Anterior cingulate cortex (tissue), 58 donors: ENCODE measurements at regions not wholly inside any gene's neighbourhood (a gene's known extent, or its start where the extent isn't known, plus 50 kb on each side); places are given as distances from the start of the nearest gene placed in this dataset.
A peak's percentile ranks its signal among the peaks of the same experiment; 100 is the strongest.

Experiments used
- DNase-seq, 58 donors: peaks; one replicate each; lab custom pipeline; 2025; lab: John Stamatoyannopoulos, UW

GRCh38 chr5:74430631-74431289 lies 209.8 kb downstream of the ENC1 start:
- DNase-seq, result no peak

GRCh38 chr5:74429495-74429894 lies 211.0 kb downstream of the ENC1 start:
- DNase-seq, result no peak

- no peak for DNase-seq
Observed at GRCh38 chr5:74428876-74429275, 211.7 kb downstream of the ENC1 start.

GRCh38 chr5:74428275-74428674 lies 212.3 kb downstream of the ENC1 start:
- DNase-seq, result no peak

- DNase-seq, result no peak
Observed at GRCh38 chr5:74426506-74426905, 214.0 kb downstream of the ENC1 start.

- DNase-seq, result no peak
Observed at GRCh38 chr5:74424162-74424868, 216.2 kb downstream of the ENC1 start.

GRCh38 chr5:74423383-74423782 lies 217.1 kb downstream of the ENC1 start:
- no peak for DNase-seq

- DNase-seq, result no peak
Observed at GRCh38 chr5:74422671-74423070, 217.9 kb downstream of the ENC1 start.

- DNase-seq, result no peak
Observed at GRCh38 chr5:74422030-74422429, 218.5 kb downstream of the ENC1 start.

- DNase-seq, result no peak
Observed at GRCh38 chr5:74421377-74421776, 219.2 kb downstream of the ENC1 start.

- no peak for DNase-seq
Observed at GRCh38 chr5:74420947-74421346, 219.6 kb downstream of the ENC1 start.

GRCh38 chr5:74420220-74420619 lies 220.3 kb downstream of the ENC1 start:
- no peak for DNase-seq

GRCh38 chr5:74419468-74419867 lies 221.1 kb downstream of the ENC1 start:
- no peak for DNase-seq

- DNase-seq, result no peak
Observed at GRCh38 chr5:74418709-74419108, 221.8 kb downstream of the ENC1 start.

- DNase-seq, result no peak
Observed at GRCh38 chr5:74418261-74418660, 222.3 kb downstream of the ENC1 start.

GRCh38 chr5:74415695-74416102 lies 224.8 kb downstream of the ENC1 start:
- DNase-seq, result no peak

- DNase-seq, result no peak
Observed at GRCh38 chr5:74414228-74414627, 226.3 kb downstream of the ENC1 start.

GRCh38 chr5:74413403-74414048 lies 227.0 kb downstream of the ENC1 start:
- DNase-seq, result no peak

- DNase-seq, result peak in 18 of 58 donors; percentile 9 to 65 (median 34)
Observed at GRCh38 chr5:74412066-74412465, 228.5 kb downstream of the ENC1 start.

- no peak for DNase-seq
Observed at GRCh38 chr5:74409712-74410111, 230.8 kb downstream of the ENC1 start.

- no peak for DNase-seq
Observed at GRCh38 chr5:74409166-74409706, 231.3 kb downstream of the ENC1 start.
